PC-9 (cell line): ENCODE measurements at regions not wholly inside any gene's neighbourhood (a gene's known extent, or its start where the extent isn't known, plus 50 kb on each side); places are given as distances from the start of the nearest gene placed in this dataset.

ENCODE experiments used
- EZH2 ChIP-seq: fragments of 200-600 bp; sonication (generic); IDR thresholded peaks from 2 replicates; pipeline ENCODE4 v1.8.0; 2017; ENCODE audit warnings: antibody characterized with exemption, low read depth
- TF ChIP-seq, protein P1 (sequence below): fragments of 200-600 bp; sonication (generic); conservative IDR thresholded peaks from 2 replicates; pipeline ENCODE4 v1.6.1; 2017; ENCODE audit warnings: mixed run types, antibody characterized with exemption, mild to moderate bottlenecking, moderate library complexity

DNA sequence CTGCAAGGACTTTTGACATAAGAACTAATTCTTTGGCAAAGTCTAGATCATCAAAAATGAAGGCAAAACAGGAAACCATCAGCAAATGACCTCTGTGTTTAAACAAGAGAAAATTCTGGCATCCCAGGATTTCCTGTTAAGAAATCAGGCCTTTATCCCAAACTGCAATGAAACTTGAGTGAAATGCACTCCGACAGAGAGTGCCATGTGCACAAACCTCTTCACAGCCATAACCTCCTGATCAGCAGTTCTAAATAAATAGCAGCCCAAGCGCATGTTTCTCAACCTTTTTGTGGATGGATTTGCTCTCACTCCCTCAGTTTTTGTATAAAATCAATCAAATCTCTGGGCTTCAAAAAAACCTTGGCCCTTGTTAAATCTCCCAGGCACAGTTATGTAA, 107.7 kb upstream of the EEPD1 start:
- TF ChIP-seq EZH2: no peak
- TF ChIP-seq, protein P1, sequence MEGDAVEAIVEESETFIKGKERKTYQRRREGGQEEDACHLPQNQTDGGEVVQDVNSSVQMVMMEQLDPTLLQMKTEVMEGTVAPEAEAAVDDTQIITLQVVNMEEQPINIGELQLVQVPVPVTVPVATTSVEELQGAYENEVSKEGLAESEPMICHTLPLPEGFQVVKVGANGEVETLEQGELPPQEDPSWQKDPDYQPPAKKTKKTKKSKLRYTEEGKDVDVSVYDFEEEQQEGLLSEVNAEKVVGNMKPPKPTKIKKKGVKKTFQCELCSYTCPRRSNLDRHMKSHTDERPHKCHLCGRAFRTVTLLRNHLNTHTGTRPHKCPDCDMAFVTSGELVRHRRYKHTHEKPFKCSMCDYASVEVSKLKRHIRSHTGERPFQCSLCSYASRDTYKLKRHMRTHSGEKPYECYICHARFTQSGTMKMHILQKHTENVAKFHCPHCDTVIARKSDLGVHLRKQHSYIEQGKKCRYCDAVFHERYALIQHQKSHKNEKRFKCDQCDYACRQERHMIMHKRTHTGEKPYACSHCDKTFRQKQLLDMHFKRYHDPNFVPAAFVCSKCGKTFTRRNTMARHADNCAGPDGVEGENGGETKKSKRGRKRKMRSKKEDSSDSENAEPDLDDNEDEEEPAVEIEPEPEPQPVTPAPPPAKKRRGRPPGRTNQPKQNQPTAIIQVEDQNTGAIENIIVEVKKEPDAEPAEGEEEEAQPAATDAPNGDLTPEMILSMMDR: no peak
